ENCODE measurements at regions not wholly inside any gene's neighbourhood (a gene's known extent, or its start where the extent isn't known, plus 50 kb on each side); places are given as distances from the start of the nearest gene placed in this dataset.

DNA sequence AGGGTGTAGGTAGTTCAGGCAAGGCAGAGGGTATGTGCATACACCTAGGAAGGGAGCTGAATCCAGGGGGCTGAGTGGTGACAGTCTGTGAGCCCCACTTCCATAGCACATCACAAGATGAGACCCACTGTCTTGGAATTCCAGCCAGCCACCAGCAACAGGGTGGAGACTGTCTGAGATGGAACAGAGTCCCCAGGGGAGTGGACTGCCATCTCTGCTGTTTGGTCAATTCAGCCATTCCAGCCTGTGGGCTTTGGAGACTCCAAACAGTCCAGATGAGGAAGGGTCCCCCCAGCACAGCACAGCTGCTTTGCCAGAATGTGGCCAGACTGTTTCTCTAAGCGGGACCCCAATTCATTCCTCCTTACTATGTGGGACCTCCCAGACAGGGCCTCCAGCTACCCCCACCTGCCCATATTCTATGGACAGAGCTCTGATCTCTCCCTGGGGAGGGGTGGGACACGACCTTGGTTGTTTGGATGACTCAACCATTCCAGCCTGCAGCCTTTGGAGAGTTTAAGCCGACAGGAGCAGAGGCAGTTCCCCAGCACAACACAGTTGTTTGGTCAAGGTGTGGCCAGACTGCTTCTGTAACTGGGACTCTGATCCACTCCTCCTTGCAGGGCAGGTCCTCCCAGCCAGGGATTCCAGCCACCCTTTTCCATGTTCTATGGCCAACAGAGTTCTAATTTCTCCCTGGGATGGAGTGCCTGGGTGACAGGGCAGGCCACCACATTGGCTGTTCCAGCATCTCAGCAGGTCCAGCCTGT is 178.0 kb downstream of the RND3 start:
- no peak for DNase-seq

DNA sequence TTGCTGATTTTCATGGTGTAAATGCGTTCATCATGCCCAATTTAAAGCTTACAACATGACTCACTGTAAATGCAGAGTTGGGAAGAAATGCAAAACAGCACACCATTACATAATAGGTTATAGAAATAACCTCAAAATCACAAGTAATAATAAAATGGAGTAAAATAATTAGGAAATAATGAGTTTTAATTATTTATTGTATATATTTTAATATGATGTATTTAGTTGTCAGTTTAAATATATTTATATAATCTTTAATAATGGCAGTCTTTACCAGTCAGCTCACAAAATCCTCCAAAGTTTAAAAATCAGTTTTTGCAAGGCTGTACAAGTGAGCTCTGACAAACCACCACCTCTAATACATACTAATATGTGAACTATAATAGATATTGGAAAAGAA is 180.2 kb downstream of the RND3 start:
- DNase-seq: no peak

DNA sequence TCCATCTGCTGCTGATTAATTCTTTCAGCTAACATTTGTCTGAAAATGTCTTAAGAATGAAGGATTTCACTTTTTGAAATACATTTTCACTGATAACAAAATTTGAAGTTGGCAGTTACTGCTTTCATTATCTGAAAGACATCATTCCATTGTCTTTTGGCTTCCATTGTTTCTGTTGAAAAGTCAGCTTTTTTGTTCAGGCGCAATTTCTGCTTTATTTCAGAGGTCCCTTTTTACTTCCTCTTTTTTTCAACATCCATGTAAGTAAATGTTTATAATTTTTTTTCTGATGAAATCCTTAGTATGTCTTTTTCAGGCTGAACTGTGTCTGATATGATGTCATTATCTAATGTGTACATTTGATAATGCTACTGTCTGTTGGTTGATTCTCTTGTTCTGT is 184.2 kb downstream of the RND3 start:
- no peak for DNase-seq

DNA sequence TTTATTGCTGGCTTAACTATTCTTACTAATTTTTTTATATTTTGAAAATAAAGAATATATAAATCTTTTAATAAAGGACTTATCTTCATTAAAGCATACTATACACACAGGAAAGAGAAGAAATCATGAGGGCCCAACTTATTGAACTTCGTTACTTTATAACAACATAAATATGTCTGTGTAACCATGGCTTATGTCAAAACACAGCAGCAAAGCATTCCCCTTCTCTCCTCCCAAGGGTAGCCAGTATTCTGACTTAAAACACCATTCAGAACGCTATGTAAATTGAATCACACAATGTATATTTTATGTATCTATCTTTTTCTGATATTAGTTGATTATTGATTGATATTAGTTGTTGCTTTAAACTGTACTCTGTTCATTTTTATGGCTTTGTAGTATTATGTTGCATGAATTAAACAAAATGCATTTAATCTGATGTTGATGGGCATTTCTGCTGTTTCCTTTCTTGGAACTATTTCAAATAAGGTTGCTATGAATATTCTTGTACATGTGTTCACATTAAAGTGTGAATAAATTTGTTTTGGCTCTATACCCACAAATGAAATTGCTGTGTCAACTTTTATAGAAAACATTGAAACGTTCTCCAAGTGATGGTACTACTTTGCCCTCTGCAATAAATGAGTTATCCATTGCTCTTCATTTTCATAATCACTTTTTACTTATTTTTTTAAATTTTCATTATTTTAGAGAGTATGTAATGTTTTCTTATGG is 188.7 kb downstream of the RND3 start:
- DNase-seq: no peak

DNA sequence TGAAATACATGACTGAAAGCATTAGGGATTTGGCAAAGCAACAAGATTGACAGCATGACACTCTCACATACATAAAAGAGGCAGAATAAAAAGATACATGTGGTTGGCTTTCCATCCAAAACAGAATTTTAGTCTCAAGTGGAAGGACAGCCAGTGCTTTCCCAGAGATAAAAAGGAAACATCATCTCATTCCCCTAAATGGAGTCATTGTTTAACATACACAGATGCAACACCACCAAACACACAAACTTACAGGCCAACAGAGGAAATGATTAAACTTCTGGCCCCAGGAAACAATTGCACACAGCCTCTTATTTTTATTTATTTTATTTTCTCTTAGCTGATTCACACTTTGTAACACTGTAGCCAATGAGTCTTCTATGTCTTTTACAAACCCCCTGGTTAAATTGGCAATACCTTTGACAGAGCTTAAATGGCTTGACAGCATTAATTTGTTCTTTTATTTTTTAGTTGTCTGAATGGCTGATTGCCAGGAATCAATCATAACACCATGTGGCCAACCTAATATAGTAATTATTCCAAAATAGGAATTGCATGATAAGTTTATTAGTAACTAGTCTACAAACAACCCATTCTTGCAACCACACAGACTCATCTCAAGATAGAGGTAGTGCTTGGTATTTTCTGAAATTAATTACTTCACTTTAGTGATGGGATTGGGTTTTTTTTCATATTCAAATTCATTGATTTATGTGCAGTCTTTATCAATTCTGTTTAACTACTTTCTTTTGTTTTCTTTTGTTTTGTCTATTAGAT is 190.5 kb downstream of the RND3 start:
- peak; percentile 47 for DNase-seq

DNA sequence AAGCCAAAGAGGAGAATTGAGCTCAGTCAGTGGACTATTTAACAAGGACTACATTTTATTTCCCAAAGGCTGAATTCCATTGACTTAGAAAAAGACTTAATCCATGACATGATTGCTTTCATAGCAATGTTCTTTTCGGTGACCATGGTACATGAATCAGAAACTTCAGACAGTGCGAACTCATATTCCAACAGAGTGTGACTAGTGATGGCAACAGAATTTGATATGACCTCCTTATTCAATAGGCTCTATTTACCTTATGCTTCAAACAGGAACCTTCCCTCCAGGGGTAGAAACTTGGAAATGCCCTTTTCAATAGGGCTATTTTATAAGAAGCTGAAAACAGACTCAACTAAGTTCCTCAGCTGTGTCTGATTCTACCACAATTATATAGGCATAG is 191.9 kb downstream of the RND3 start:
- no peak for DNase-seq

DNA sequence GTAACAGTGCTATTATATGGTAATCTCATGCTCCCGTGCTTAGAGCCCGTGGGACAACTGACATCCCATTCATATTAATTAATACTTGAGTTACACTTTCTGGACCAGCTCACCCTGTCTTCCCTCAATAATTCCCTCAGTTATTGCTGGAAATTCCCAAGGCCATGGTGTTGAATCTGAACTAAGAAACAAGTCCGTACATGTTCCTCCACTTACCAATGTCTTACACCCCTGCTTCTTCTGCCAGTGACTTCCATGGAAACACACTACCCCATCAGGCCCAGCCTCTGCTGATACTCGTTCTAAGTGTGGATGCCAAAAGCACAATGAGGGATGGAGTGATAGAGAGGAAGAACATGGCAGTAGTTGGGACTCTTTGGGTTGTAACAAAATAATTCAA is 193.7 kb downstream of the RND3 start:
- DNase-seq: no peak

DNA sequence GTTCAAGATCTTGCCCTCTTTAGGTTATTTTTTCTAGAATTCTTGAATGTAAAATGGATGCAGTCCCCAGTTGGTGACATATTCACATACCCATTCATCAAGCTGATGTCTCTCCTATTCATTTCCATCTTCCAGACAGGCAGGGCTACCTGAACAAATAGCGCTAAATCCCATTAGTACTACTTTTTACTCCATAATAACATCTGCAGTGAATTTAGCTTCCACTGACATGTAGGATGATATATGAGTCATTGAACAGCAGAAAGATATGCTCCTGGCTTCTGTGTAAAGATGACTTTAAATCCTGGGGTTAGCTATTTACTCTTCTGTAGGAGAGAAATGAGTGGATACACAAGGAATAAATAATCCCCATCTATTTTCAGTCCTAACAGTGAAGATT is 194.7 kb downstream of the RND3 start:
- no peak for DNase-seq

DNA sequence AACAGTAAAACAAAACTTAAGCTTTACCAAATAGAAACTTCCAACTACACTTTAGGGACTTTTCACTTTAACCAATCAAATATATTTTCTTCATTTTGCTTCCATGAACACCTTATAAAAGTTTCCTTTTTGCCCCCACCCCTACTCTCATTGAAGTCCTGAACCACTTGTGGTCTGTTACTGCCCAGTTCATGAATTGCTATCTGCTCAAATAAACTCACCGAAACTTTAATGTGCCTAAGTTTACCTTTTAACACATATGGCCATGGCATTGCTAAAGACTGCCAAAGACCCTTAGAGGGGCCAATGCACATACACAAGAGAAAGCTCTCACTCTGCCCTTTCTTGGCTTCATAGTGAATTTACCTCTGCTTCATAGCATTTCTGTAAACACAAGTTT is 195.3 kb downstream of the RND3 start:
- DNase-seq: no peak

DNA sequence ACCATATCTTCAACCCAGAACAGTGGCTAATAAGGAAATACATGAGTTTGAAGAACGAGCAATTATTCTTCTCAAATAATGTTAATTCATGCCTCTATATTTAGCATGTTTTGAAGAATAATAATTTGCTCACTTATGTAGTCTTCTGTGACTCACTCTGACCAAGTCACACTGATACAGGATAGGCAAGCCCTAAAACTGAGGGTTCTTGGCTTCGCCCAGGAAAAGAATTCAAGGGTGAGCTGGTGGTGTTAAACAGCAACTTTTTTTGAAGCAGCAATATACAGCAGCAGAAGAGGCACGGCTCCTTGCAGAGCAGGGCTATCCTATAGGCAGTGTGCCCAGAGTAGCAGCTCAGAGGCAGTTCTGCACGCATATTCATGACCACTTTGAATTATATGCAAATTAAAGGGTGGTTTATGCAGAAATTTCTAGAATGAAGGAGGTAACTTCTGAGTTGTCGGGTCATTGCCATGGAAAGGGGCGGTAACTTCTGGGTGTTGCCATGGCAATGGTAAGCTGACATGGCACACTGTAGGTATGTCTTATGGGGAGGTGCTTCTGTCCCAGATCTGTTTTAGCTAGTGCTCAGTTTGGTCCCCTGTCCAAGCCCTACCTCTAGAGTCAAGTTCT is 200.6 kb downstream of the RND3 start:
- no peak for DNase-seq

DNA sequence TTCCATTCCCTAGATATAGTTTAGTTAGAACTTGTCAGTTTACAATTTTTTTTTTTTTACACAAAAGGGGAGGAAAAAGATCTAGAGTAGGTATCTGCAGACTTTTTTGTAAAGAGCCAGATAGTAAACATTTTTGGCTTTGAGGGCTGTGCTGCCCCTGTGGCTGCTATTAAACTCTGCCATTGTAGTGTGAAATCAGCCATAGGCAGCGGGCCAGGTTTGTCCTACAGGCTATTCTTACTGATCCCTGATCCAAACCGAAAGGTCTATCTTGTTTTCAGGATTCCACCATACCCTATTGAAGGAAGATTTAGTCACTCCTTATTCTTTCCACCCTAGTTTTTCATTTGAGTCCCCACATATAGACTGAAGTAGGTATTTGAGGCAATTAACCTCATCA is 203.4 kb downstream of the RND3 start:
- no peak for DNase-seq

DNA sequence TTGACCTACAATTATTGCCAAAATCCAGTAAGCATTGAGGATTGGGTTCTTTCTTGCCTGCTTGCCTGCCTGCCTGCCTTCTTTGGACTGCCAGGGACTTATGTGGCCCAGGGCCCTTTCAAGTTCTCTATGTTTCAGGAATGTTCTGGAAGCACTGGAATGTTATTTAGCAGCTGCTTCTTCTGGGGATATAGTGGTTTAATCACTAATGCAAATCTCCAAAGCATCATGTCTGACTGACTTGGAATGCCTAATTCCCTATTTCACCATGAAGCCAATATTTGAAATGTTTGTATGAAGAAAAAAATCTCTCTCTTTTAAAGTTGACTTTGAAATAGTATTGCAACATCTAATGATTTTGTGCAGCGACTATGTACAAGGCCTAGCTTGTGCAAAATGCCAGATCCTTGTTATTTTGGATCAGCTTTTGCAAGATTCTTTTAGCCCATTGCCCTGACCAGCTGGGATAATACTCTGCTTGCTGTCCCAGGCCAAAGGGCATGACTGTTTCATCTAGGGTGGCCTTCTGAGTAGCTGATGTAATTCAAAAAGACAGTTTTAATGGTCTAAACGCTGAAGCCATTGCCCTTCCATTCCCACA is 204.6 kb downstream of the RND3 start:
- DNase-seq: no peak

DNA sequence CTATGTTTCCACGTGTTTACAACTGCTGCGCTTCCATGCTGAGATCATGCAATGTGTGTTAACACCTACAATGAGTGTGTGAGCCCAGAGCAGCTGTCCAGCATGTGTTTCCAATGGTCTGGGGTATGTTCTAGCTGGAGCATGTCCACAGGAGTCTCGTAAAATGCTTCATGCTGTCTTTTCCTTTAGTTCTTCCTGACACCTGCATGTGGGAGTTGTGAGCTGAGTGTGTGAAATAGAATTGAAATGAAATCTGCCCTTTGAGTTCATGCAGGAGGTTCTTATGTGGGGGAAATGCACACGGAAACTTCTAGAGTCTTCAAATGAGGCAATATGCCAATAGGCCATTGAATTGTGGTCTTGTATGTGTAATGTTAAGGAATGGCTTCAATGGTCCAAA is 205.1 kb downstream of the RND3 start:
- DNase-seq: no peak

DNA sequence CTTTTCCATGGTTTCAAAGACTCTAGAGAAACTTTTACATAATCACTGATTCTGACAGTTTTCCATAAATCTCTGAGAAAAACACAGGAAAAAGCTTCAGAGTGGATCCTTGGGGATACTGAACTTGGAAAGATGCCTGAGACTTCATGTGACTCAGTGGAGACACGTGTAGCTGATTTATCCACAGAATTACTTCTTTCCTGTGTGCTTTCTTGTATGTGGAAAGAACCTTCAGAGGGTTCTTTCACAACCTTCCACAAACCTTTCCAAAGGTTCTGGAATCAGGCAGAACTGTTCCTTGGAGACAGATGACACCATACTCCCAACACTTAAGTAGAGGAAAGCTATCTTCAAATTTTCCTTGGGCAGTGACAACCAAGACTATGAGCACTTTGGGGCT is 207.2 kb downstream of the RND3 start:
- DNase-seq: no peak

DNA sequence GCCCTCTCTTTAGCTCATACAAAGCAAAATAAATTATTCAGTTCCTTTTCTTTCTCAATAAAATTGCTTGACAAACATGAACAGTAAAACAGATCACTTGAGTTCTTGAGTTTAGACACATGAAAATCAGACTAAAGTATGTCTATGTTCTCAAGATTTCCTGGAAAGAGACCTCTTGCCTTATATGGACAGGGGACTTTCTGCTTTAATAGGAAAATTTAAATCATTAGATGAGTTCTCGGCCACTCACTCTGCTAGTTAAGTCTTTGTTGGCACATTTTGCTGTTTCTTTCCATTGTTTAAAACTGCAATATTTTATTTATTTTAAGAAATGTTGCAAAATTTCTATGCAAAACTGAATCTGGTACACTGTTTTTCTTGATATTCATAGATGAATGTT is 207.8 kb downstream of the RND3 start:
- no peak for DNase-seq

DNA sequence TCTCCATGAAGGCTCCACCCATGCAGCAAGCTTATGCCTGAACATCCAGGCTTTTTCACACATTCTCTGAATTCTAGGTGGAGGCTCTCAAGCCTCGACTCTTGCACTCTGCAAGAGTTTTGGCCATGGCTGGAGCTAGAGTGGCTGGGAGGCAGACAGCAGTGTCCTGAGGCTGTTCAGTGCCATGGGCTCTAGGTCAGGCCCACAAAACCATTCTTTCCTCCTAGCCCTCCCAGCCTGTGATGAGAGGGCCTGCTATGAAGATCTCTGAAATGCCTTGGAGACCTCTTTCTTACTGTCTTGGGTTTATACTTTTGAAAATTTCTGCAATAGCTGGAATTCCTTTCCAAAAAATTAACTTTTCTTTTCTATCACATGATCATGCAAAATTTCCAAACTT is 210.7 kb downstream of the RND3 start:
- no peak for DNase-seq

DNA sequence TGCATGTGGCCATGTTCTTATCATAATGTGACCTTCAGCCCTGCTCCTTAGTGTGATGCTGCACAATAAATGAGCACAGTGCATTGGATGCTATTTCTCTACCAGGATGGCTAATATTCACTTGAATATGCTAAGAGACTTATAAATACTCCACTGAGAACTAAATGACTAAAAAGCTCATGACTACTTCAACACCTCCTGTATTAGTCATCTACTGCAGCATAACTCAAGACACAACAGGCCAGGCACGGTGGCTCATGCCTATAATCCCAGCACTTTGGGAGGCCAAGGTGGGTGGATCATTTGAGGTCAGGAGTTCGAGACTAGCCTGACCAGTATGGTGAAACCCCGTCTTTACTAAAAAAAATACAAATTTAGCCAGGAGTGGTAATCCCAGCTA is 213.4 kb downstream of the RND3 start:
- DNase-seq: no peak

DNA sequence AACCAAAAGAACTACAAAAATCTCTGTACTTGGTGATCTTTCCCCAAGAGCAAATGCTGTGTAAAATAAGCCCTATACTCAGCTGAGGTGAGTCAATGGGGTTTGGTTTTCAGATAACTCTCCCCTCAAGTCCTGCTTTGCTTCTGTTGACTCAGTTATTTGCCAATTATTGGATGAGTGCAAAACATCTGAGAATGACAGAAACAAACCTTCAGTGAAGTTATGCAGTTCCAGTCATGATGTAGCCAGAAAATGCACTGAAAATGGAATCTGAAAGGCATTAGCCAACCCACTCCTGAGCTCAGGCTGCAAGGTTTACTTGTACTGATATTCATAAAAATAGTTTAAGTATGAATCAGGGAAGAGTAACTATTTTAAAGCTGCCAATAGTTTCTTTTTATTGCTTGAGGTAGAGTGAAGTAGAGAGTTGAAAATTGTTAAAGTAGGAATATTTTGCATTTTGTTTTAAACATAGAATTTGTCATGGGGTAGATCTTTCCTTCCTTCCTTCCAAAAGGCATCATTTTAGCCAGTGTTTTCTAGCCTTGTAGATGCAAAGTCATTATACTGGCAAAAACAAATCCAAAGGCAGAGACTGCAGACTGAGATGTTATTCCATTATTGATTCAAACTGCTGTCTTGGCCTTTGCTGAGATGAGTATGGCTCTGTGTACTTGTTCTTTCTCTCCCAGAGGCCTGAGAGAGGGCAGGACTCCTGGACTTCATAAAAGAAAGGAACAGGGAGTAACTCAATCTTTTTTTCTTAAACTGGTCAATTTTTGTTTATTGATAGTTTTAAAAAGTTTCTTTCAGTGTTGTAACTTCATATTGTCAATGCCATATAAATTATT is 215.3 kb downstream of the RND3 start:
- no peak for DNase-seq

DNA sequence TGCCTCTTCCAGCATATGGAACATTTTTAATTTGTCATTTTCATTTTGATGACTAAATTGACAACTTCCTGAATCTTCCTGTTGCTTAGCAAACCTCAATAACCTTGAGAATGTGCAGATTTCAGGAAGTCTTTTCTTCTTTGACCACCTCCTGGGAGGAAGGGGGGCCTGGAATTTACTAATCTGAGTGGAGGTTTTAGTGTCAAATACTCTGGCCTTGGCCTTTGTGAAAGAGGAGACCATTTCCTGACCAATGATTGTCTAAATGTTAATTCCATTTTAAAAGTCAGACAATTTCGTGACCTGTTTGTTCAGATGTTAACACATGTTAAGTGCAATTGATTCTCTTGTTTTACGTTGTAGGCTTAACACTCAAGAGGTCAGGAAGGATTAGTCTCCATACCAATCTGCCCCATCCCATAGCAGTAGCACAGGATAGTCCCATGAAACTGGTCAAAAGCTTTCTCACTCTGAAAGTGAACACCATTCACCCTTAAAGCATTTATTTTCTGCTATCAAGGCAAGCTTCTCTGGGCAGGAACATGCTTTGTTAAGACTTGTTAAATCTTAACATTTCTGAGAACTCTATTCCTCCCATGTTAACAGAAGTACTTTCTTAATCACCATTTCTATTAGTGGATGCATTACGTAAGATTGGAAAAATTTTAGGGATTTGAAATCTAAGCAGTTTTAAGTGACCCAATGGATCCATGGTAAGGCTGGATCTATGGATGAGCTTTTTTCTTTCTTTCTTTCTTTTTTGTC is 219.6 kb downstream of the RND3 start:
- no peak for DNase-seq

DNA sequence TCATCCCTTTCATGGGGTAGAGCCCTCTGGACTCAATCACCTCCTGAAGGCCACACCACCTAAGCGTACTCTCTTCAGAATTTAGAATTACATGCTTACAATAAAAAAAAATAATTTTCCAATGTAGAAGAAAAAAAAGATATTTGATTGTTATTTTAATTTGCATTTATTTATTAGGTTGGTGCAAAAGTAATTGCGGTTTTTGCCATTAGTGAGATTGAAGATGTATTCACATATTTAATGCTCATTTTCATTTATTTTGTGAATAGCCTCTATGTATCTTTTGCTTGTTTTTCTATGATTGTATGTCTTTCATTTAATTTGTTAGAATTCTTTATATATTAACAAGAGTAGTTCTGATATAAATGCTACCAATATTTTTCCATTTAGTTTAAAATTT is 220.5 kb downstream of the RND3 start:
- DNase-seq: no peak

DNA sequence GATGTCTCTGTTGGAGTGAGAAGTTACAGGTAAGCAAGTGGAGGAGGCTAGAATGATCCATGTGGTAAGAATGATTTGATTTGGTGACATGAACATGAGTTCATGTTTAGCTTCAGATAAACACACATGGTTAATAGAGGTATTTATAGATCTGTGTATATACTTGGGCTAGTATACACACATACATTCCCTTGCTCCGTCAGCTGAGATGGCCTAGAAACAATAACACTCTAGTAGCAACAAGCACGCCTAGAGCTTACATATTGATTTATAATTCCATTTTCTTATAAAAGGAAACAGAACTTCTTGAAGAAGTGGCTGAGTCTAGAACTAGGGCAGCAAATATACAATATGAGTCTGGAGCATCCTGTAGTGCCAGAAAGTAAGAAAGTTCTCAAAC is 223.0 kb downstream of the RND3 start:
- DNase-seq: no peak

Measured in NCI-H1105 treated with DMSO at 0.1 percent for 48 hours (cell line).